IMR-90 (cell line): ENCODE measurements at regions not wholly inside any gene's neighbourhood (a gene's known extent, or its start where the extent isn't known, plus 50 kb on each side); places are given as distances from the start of the nearest gene placed in this dataset.

Experiments used
- ATAC-seq: fragments of 200-7000 bp; cut with Tn5 transposase; 2 replicates; pipeline ENCODE4 v1.9.1; 2020; ENCODE audit warnings: low read depth, mild to moderate bottlenecking, moderate library complexity
- BruUV-seq: library from RNA; stranded (reverse); fragments of 400-500 nt; replicated peaks from 2 replicates; lab custom pipeline; 2021; lab: Mats Ljungman, UMichigan
- CTCF ChIA-PET: fragments of 300-600 bp; formaldehyde crosslinking; extraction: SDS; loops from one replicate; lab custom pipeline; 2021; ENCODE audit warnings: antibody characterized with exemption; lab: Yijun Ruan, JAX
- POLR2A ChIA-PET: fragments of 300-600 bp; sonication (Branson Sonifier 250); formaldehyde crosslinking; loops from one replicate; lab custom pipeline; 2022; ENCODE audit warnings: antibody characterized with exemption; ENCODE audit not compliant: unreplicated experiment; lab: Charles Lee
- DNase-seq: peaks from one replicate; pipeline ENCODE4 v3.0.0; 2013
- H2AFZ ChIP-seq: replicated peaks from 2 replicates; pipeline ENCODE3; 2013; ENCODE audit warnings: low read length, mild to moderate bottlenecking; ENCODE audit not compliant: poor library complexity
- H2AK5ac ChIP-seq: 2 replicates; pipeline ENCODE4 v1.6.1; 2013; ENCODE audit warnings: low read depth, low read length, inconsistent platforms
- H2AK9ac ChIP-seq: replicated peaks from 2 replicates; pipeline ENCODE3; 2013; ENCODE audit warnings: mild to moderate bottlenecking, low read depth, low read length, moderate library complexity; ENCODE audit not compliant: poor library complexity
- H2BK120ac ChIP-seq: 2 replicates; pipeline ENCODE4 v1.6.1; 2013; ENCODE audit warnings: low read depth, low read length, inconsistent platforms
- H2BK15ac ChIP-seq: 3 replicates; pipeline ENCODE4 v1.6.1; 2013; ENCODE audit warnings: low read depth, low read length, inconsistent platforms
- H2BK20ac ChIP-seq: 2 replicates; pipeline ENCODE4 v1.6.1; 2013; ENCODE audit warnings: low read depth, mild to moderate bottlenecking, inconsistent platforms, low read length, moderate library complexity
- H2BK5ac ChIP-seq: 2 replicates; pipeline ENCODE4 v1.6.1; 2013; ENCODE audit warnings: mild to moderate bottlenecking, low read depth, low read length, inconsistent platforms; ENCODE audit not compliant: poor library complexity, severe bottlenecking
- H3K14ac ChIP-seq: replicated peaks from 2 replicates; pipeline ENCODE4 v1.6.1; 2013; ENCODE audit warnings: low read depth, low read length, inconsistent platforms
- H3K18ac ChIP-seq: 2 replicates; pipeline ENCODE4 v1.6.1; 2013; ENCODE audit warnings: low read depth, low read length, control low read depth
- H3K23ac ChIP-seq: 2 replicates; pipeline ENCODE4 v1.6.1; 2013; ENCODE audit warnings: low read depth, low read length, inconsistent platforms
- H3K27ac ChIP-seq: 2 replicates; pipeline ENCODE4 v1.5.1; 2013; ENCODE audit warnings: mild to moderate bottlenecking, control low read depth, low read length; ENCODE audit not compliant: insufficient read depth
- H3K27me3 ChIP-seq: 2 replicates; pipeline ENCODE4 v1.6.1; 2013; ENCODE audit warnings: low read length; ENCODE audit not compliant: control insufficient read depth, insufficient read depth
- H3K36me3 ChIP-seq: 2 replicates; pipeline ENCODE4 v1.6.1; 2013; ENCODE audit warnings: low read length, mixed read lengths; ENCODE audit not compliant: control insufficient read depth, insufficient read depth
- H3K4ac ChIP-seq: 2 replicates; pipeline ENCODE4 v1.6.1; 2013; ENCODE audit warnings: low read depth, low read length, inconsistent platforms
- H3K4me1 ChIP-seq: 2 replicates; pipeline ENCODE4 v1.6.1; 2013; ENCODE audit warnings: low read length, mixed read lengths; ENCODE audit not compliant: control insufficient read depth, insufficient read depth
- H3K4me2 ChIP-seq: 2 replicates; pipeline ENCODE4 v1.6.1; 2013; ENCODE audit warnings: low read depth, mild to moderate bottlenecking, control low read depth, low read length, moderate library complexity
- H3K4me3 ChIP-seq: 2 replicates; pipeline ENCODE4 v1.5.1; 2013; ENCODE audit warnings: low read depth, mild to moderate bottlenecking, control low read depth, low read length, moderate library complexity; ENCODE audit not compliant: insufficient read depth
- H3K56ac ChIP-seq: 2 replicates; pipeline ENCODE4 v1.6.1; 2013; ENCODE audit warnings: low read length, inconsistent platforms; ENCODE audit not compliant: insufficient read depth; ENCODE audit errors: extremely low read depth
- H3K79me1 ChIP-seq, 2 experiments: 2 replicates each; pipeline ENCODE4 v1.6.1; 2013; ENCODE audit warnings: low read length in 2 of 2, inconsistent platforms in 1 of 2, low read depth in 1 of 2
- H3K9ac ChIP-seq: 2 replicates; pipeline ENCODE4 v1.6.1; 2013; ENCODE audit warnings: low read depth, low read length, control low read depth
- H3K9me1 ChIP-seq: 2 replicates; pipeline ENCODE4 v1.6.1; 2013; ENCODE audit warnings: low read length, inconsistent platforms; ENCODE audit not compliant: insufficient read depth
- H3K9me3 ChIP-seq: 2 replicates; pipeline ENCODE4 v1.6.1; 2013; ENCODE audit warnings: low read length; ENCODE audit not compliant: control insufficient read depth, insufficient read depth
- H4K20me1 ChIP-seq: 2 replicates; pipeline ENCODE4 v1.6.1; 2013; ENCODE audit warnings: low read length, inconsistent platforms; ENCODE audit not compliant: insufficient read depth
- H4K5ac ChIP-seq: 2 replicates; pipeline ENCODE4 v1.6.1; 2013; ENCODE audit warnings: mild to moderate bottlenecking, low read depth, low read length, control low read depth
- H4K8ac ChIP-seq, 2 experiments: 2 replicates each; pipeline ENCODE4 v1.6.1; 2013; ENCODE audit warnings: low read depth in 2 of 2, low read length in 2 of 2, control low read depth in 1 of 2, inconsistent platforms in 1 of 2
- H4K91ac ChIP-seq: 2 replicates; pipeline ENCODE4 v1.6.1; 2013; ENCODE audit warnings: low read depth, low read length, inconsistent platforms; ENCODE audit not compliant: insufficient read depth
- BHLHE40 ChIP-seq: fragments of 150-350 bp; IDR thresholded peaks from 2 replicates; pipeline ENCODE4 v1.6.1; 2016; ENCODE audit warnings: mild to moderate bottlenecking, low read depth, low read length
- CEBPB ChIP-seq: IDR thresholded peaks from 2 replicates; pipeline ENCODE4 v1.6.1; 2012; ENCODE audit warnings: low read depth, low read length, improper control_type of control experiment
- MAZ ChIP-seq: IDR thresholded peaks from 2 replicates; pipeline ENCODE4 v1.6.1; 2012; ENCODE audit warnings: low read depth, mild to moderate bottlenecking, low read length, improper control_type of control experiment, moderate library complexity, borderline replicate concordance
- MXI1 ChIP-seq: IDR thresholded peaks from 2 replicates; pipeline ENCODE4 v1.6.1; 2012; ENCODE audit warnings: low read depth, mild to moderate bottlenecking, low read length, moderate library complexity, borderline replicate concordance
- NFE2L2 ChIP-seq: fragments of 150-350 bp; IDR thresholded peaks from 2 replicates; pipeline ENCODE4 v1.6.1; 2016; ENCODE audit warnings: low read depth, mild to moderate bottlenecking, low read length
- POLR2A ChIP-seq: IDR thresholded peaks from 2 replicates; pipeline ENCODE4 v1.6.1; 2012; ENCODE audit warnings: mild to moderate bottlenecking, low read depth, low read length
- RAD21 ChIP-seq: IDR thresholded peaks from 2 replicates; pipeline ENCODE4 v1.6.1; 2012; ENCODE audit warnings: low read length, improper control_type of control experiment
- RFX5 ChIP-seq: IDR thresholded peaks from 2 replicates; pipeline ENCODE4 v1.8.0; 2012; ENCODE audit warnings: low read depth, mild to moderate bottlenecking, low read length, moderate library complexity
- WGBS, 2 experiments: methylation state at CpG; one replicate each; pipeline versions ENCODE4 v1.1.5 to v1.1.7; 2013; ENCODE audit warnings: missing lambda C conversion rate in 2 of 2; ENCODE audit not compliant: insufficient read length in 1 of 2; ENCODE audit errors: extremely low coverage in 2 of 2; 5-methylcytosine and 5-hydroxymethylcytosine counted together
- dilution Hi-C: fragments of 300-500 bp; cut with HindIII; formaldehyde crosslinking; loops from one replicate; pipeline ENCODE4 v1.14.3; 2018; ENCODE audit warnings: low sequenced_read_pairs; ENCODE audit not compliant: unreplicated experiment
- in situ Hi-C: fragments of 300-500 bp; cut with MboI; formaldehyde crosslinking; loops from 3 replicates; pipeline ENCODE4 v1.14.3; 2019; ENCODE audit warnings: low sequenced_read_pairs, inconsistent platforms, mixed read lengths
- intact Hi-C: fragments of 100-400 bp; cut with micrococcal nuclease; formaldehyde crosslinking; loops from 2 replicates; pipeline ENCODE4 v1.10.0; 2022
- TF ChIP-seq, protein P1 (sequence below): fragments of 150-350 bp; IDR thresholded peaks from 2 replicates; pipeline ENCODE4 v1.6.1; 2016; ENCODE audit warnings: low read depth, mild to moderate bottlenecking, low read length, moderate library complexity, borderline replicate concordance
- TF ChIP-seq, protein P2 (sequence below): conservative IDR thresholded peaks from 2 replicates; pipeline ENCODE4 v1.5.1; 2012; ENCODE audit warnings: mild to moderate bottlenecking, low read depth, low read length, improper control_type of control experiment
- TF ChIP-seq, protein P3 (sequence below): fragments of 150-350 bp; IDR thresholded peaks from 2 replicates; pipeline ENCODE4 v1.6.1; 2017; ENCODE audit warnings: mild to moderate bottlenecking, antibody characterized with exemption, low read length, low read depth

DNA sequence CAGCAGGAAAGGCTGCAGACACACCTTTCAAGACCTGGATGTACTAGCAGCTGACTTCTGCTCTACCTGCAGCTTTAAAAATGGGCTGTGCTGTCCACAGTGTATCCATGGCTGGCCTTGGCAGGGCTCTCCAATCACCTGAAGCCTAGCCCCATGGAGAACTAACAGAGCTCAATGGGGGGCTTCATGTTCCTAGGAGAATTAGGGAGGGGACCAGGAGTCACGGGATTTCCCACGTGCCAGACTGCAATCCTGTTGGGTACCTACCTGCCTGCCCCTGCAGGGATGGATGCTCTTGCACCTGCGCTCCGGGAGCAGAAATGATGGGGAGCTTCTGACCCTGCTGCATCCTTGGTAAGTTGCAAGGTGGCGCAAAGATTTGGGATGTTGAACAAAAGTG lies 462.1 kb downstream of the ICE1 start:
- no peak overlapping the region for H4K91ac ChIP-seq
- no peaks in the 10 kb centered on the region for H3K36me3 ChIP-seq
- H2AK5ac ChIP-seq = no peak overlapping the region
- H3K4ac ChIP-seq = no peak overlapping the region
- H3K27me3 ChIP-seq = no peaks in the 10 kb centered on the region
- no peak overlapping the region for H3K56ac ChIP-seq
- no peak overlapping the region for H2BK5ac ChIP-seq
- no peak overlapping the region for H2AFZ ChIP-seq
- no peaks in the 10 kb centered on the region for H3K4me1 ChIP-seq
- no peak overlapping the region for H2AK9ac ChIP-seq
- H3K79me1 ChIP-seq = no peaks in the 10 kb centered on the region
- H3K23ac ChIP-seq = no peak overlapping the region
- ATAC-seq (no peak), DNase-seq (no peak)
- POLR2A ChIA-PET = no interaction called here
- H3K14ac ChIP-seq = no peak overlapping the region
- no peak overlapping the region for H2BK20ac ChIP-seq
- H3K27ac ChIP-seq = no peak overlapping the region
- whole genome bisulfite sequencing, 2 experiments = 80% methylated on average over 2 of the region's 5 CpGs; no CpG with 5 or more reads in 1 of the 2 experiments
- in situ Hi-C loops = no loop called here
- H3K4me3 ChIP-seq = no peak overlapping the region
- H3K18ac ChIP-seq = no peak overlapping the region
- no peak overlapping the region for H4K5ac ChIP-seq
- H4K8ac ChIP-seq = no peak overlapping the region
- BruUV-seq = no TSS peak
- H4K20me1 ChIP-seq = no peaks in the 10 kb centered on the region
- dilution Hi-C loops = no loop called here
- H2BK15ac ChIP-seq = no peak overlapping the region
- intact Hi-C loops = no loop called here
- no peak overlapping the region for H2BK120ac ChIP-seq
- H3K9ac ChIP-seq = no peak overlapping the region
- TF ChIP-seq, protein P1, sequence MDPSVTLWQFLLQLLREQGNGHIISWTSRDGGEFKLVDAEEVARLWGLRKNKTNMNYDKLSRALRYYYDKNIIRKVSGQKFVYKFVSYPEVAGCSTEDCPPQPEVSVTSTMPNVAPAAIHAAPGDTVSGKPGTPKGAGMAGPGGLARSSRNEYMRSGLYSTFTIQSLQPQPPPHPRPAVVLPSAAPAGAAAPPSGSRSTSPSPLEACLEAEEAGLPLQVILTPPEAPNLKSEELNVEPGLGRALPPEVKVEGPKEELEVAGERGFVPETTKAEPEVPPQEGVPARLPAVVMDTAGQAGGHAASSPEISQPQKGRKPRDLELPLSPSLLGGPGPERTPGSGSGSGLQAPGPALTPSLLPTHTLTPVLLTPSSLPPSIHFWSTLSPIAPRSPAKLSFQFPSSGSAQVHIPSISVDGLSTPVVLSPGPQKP = no peak
- TF ChIP-seq POLR2A (no peak), RAD21 (no peak), CEBPB (no peak), NFE2L2 (no peak), MXI1 (no peak), BHLHE40 (no peak), RFX5 (no peak), MAZ (no peak)
- TF ChIP-seq, protein P2, sequence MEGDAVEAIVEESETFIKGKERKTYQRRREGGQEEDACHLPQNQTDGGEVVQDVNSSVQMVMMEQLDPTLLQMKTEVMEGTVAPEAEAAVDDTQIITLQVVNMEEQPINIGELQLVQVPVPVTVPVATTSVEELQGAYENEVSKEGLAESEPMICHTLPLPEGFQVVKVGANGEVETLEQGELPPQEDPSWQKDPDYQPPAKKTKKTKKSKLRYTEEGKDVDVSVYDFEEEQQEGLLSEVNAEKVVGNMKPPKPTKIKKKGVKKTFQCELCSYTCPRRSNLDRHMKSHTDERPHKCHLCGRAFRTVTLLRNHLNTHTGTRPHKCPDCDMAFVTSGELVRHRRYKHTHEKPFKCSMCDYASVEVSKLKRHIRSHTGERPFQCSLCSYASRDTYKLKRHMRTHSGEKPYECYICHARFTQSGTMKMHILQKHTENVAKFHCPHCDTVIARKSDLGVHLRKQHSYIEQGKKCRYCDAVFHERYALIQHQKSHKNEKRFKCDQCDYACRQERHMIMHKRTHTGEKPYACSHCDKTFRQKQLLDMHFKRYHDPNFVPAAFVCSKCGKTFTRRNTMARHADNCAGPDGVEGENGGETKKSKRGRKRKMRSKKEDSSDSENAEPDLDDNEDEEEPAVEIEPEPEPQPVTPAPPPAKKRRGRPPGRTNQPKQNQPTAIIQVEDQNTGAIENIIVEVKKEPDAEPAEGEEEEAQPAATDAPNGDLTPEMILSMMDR = no peak
- TF ChIP-seq, protein P3, sequence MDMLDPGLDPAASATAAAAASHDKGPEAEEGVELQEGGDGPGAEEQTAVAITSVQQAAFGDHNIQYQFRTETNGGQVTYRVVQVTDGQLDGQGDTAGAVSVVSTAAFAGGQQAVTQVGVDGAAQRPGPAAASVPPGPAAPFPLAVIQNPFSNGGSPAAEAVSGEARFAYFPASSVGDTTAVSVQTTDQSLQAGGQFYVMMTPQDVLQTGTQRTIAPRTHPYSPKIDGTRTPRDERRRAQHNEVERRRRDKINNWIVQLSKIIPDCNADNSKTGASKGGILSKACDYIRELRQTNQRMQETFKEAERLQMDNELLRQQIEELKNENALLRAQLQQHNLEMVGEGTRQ = no peak
- no peaks in the 10 kb centered on the region for H3K9me1 ChIP-seq
- H3K4me2 ChIP-seq = no peak overlapping the region
- H3K9me3 ChIP-seq = peaks cover 26% of the 10 kb centered on the region
- CTCF ChIA-PET = no interaction called here
